ENCODE measurements at regions not wholly inside any gene's neighbourhood (a gene's known extent, or its start where the extent isn't known, plus 50 kb on each side); places are given as distances from the start of the nearest gene placed in this dataset.

- TF ChIP-seq STAT6 (CRISPR knock-in tag; conservative IDR thresholded peaks at IDR 0.05; ENCODE audit: low read depth) (no peak), ZNF512 (CRISPR knock-in tag; IDR thresholded peaks at IDR 0.05; ENCODE audit: borderline replicate concordance) (no peak), ZNF263 (CRISPR knock-in tag; IDR thresholded peaks at IDR 0.05; ENCODE audit: low read depth) (no peak), MYBL2 (CRISPR knock-in tag; IDR thresholded peaks at IDR 0.05) (no peak), KAT7 (CRISPR knock-in tag; IDR thresholded peaks at IDR 0.05; ENCODE audit: borderline replicate concordance) (no peak), ATF6 (CRISPR knock-in tag; IDR thresholded peaks at IDR 0.05) (no peak), NR2C2 (CRISPR knock-in tag; IDR thresholded peaks at IDR 0.05) (no peak), ATF2 (CRISPR knock-in tag; IDR thresholded peaks at IDR 0.05; ENCODE audit: borderline replicate concordance, low read depth) (no peak)
Observed at GRCh38 chr3:34381243-34381642, 582.8 kb downstream of the PDCD6IP start (continued).

GRCh38 chr3:34382859-34383258 lies 584.4 kb downstream of the PDCD6IP start:
- no peak overlapping the region for H3K4me3 Mint-ChIP-seq
- CTCF ChIA-PET: no interaction called here
- ATAC-seq: no peak
- no peak overlapping the region for H3K27ac Mint-ChIP-seq
- no peaks in the 10 kb centered on the region for H3K36me3 Mint-ChIP-seq
- peaks cover 8% of the 10 kb centered on the region for H3K4me1 Mint-ChIP-seq
- H3K9me3 Mint-ChIP-seq: no peaks in the 10 kb centered on the region
- POLR2A ChIA-PET: no interaction called here
- H3K27me3 Mint-ChIP-seq (ENCODE audit: low read depth): no peaks in the 10 kb centered on the region
- TF ChIP-seq MAX (CRISPR knock-in tag; IDR thresholded peaks at IDR 0.05) (no peak), ZMAT4 (CRISPR knock-in tag; IDR thresholded peaks at IDR 0.05) (no peak), ZNF317 (CRISPR knock-in tag; IDR thresholded peaks at IDR 0.05; ENCODE audit: borderline replicate concordance, low read depth) (no peak), ZNF219 (CRISPR knock-in tag; IDR thresholded peaks at IDR 0.05; ENCODE audit: borderline replicate concordance) (no peak), ERG (CRISPR knock-in tag; IDR thresholded peaks at IDR 0.05) (no peak), RELA (CRISPR knock-in tag; IDR thresholded peaks at IDR 0.05; ENCODE audit: borderline replicate concordance) (no peak), PREB (CRISPR knock-in tag; IDR thresholded peaks at IDR 0.05; ENCODE audit: borderline replicate concordance) (no peak)
- DNase-seq (ENCODE audit: low spot score): no peak

Data from WTC11 (cell line).